IPS-20b (cell line): ENCODE measurements at regions not wholly inside any gene's neighbourhood (a gene's known extent, or its start where the extent isn't known, plus 50 kb on each side); places are given as distances from the start of the nearest gene placed in this dataset.

Experiments
- H3K27ac ChIP-seq: one replicate; pipeline ENCODE4 v1.5.1; 2013; ENCODE audit warnings: low read length
- H3K27me3 ChIP-seq: 2 replicates; pipeline ENCODE4 v1.6.1; 2013; ENCODE audit warnings: mild to moderate bottlenecking, low read length, inconsistent platforms; ENCODE audit not compliant: insufficient read depth
- H3K36me3 ChIP-seq: 2 replicates; pipeline ENCODE4 v1.6.1; 2013; ENCODE audit warnings: low read depth, mild to moderate bottlenecking, inconsistent platforms, low read length, moderate library complexity; ENCODE audit not compliant: insufficient read depth
- H3K4me1 ChIP-seq: 2 replicates; pipeline ENCODE4 v1.6.1; 2013; ENCODE audit warnings: mild to moderate bottlenecking, control low read depth, inconsistent platforms, low read length, moderate library complexity; ENCODE audit not compliant: insufficient read depth
- H3K4me3 ChIP-seq: 2 replicates; pipeline ENCODE4 v1.5.1; 2013; ENCODE audit warnings: mild to moderate bottlenecking, low read length, inconsistent platforms
- H3K9ac ChIP-seq: 2 replicates; pipeline ENCODE4 v1.6.1; 2013; ENCODE audit warnings: low read depth, mild to moderate bottlenecking, inconsistent platforms, low read length, moderate library complexity
- H3K9me3 ChIP-seq: 2 replicates; pipeline ENCODE4 v1.6.1; 2013; ENCODE audit warnings: mild to moderate bottlenecking, low read depth, low read length, inconsistent platforms; ENCODE audit not compliant: insufficient read depth

DNA sequence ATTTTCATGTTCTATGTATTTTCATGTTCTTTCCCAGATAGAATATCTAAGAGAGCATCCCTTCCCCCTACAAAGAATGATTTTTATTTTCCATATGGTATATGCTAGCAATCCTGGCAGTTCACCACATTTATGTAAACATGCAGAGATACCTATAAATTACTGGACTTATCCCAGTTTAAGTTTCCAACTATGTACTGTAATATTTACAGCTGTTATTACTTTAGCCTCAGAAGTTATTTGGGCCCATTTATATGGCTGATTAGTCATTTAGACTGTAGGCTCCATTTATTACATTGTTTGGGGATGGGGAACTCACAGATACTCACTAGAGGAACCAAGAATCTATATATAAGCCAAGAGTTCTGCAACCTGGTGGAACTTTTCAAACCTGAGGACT is 84.8 kb upstream of the WARS2 start:
- no peak overlapping the region for H3K9ac ChIP-seq
- no peaks in the 10 kb centered on the region for H3K36me3 ChIP-seq
- H3K27ac ChIP-seq = no peak overlapping the region
- H3K9me3 ChIP-seq = no peaks in the 10 kb centered on the region
- H3K4me3 ChIP-seq = no peak overlapping the region
- peaks cover 6% of the 10 kb centered on the region; the same call in 1 of the 2 replicates for H3K4me1 ChIP-seq
- H3K27me3 ChIP-seq = no peaks in the 10 kb centered on the region

DNA sequence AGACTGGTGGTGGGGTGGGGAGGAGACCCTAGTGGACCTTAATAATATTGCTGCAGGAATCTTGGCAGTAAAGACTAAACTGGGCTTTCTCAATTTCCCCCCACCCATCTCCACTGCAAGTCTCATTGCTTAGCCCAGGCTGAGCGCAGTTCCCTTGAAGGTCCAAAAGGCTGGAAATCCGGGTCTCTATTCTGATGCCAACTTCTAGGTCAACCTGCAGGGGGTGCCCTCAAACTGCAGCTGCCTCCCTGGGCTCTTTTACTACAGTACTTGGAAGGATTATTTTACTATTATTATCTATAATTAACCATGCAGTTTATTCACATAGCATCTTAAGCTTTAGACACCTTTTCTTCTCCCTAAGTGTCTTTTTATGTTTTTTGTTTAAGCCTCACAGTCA is 85.4 kb upstream of the WARS2 start:
- Histone ChIP-seq H3K27me3 (no peaks in the 10 kb centered on the region), H3K9me3 (no peaks in the 10 kb centered on the region)

GRCh38 chr1:119226321-119226720 is 85.9 kb upstream of the WARS2 start:
- Histone ChIP-seq H3K4me3 (no peak overlapping the region), H3K36me3 (no peaks in the 10 kb centered on the region), H3K27me3 (no peaks in the 10 kb centered on the region), H3K9ac (no peak overlapping the region), H3K4me1 (peaks cover 6% of the 10 kb centered on the region; the same call in 1 of the 2 replicates), H3K9me3 (no peaks in the 10 kb centered on the region), H3K27ac (no peak overlapping the region)

More for the DNA sequence above, 85.4 kb upstream of the WARS2 start:
- Histone ChIP-seq H3K9ac (no peak overlapping the region), H3K27ac (no peak overlapping the region), H3K36me3 (no peaks in the 10 kb centered on the region), H3K4me3 (no peak overlapping the region), H3K4me1 (peaks cover 6% of the 10 kb centered on the region; the same call in 1 of the 2 replicates)

- no peaks in the 10 kb centered on the region for H3K36me3 ChIP-seq
- H3K9ac ChIP-seq = no peak overlapping the region
- H3K27me3 ChIP-seq = no peaks in the 10 kb centered on the region
- H3K27ac ChIP-seq = no peak overlapping the region
- H3K4me1 ChIP-seq = peaks cover 6% of the 10 kb centered on the region; the same call in 1 of the 2 replicates
- H3K4me3 ChIP-seq = no peak overlapping the region
- no peaks in the 10 kb centered on the region for H3K9me3 ChIP-seq
Observed at GRCh38 chr1:119226913-119227312, 86.5 kb upstream of the WARS2 start.

DNA sequence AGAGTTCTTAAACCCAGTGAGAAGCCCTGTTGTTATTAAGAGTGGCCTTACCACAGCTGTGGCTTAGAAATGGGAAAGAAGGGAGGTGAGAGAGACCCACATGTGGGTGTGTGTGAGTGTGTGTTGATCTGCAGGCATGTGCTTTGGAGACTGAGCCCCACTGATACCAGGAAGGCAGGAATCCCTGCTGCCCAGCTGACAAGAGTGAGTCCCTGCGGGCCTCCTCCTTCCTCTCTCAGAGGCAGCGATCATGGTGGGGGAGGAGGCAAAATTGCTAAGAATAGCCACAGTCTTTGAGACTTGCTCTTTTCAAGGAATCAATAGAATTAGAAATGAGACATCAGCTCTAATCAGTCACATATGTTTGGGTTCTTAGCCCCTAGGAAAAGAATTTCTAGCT is 87.0 kb upstream of the WARS2 start:
- H3K9me3 ChIP-seq = no peaks in the 10 kb centered on the region
- no peak overlapping the region for H3K4me3 ChIP-seq
- no peaks in the 10 kb centered on the region for H3K27me3 ChIP-seq
- H3K9ac ChIP-seq = no peak overlapping the region
- H3K36me3 ChIP-seq = no peaks in the 10 kb centered on the region
- H3K4me1 ChIP-seq = peaks cover 6% of the 10 kb centered on the region; the same call in 1 of the 2 replicates
- no peak overlapping the region for H3K27ac ChIP-seq

GRCh38 chr1:119228335-119229080 is 88.1 kb upstream of the WARS2 start:
- Histone ChIP-seq H3K9ac (no peak overlapping the region), H3K4me3 (no peak overlapping the region), H3K36me3 (no peaks in the 10 kb centered on the region), H3K9me3 (no peaks in the 10 kb centered on the region), H3K4me1 (peaks cover 6% of the 10 kb centered on the region; the same call in 1 of the 2 replicates), H3K27me3 (no peaks in the 10 kb centered on the region), H3K27ac (no peak overlapping the region)

GRCh38 chr1:119235120-119235519 is 94.7 kb upstream of the WARS2 start:
- H3K36me3 ChIP-seq = no peaks in the 10 kb centered on the region
- no peak overlapping the region for H3K27ac ChIP-seq
- no peaks in the 10 kb centered on the region for H3K27me3 ChIP-seq
- no peak overlapping the region for H3K4me3 ChIP-seq
- no peaks in the 10 kb centered on the region for H3K9me3 ChIP-seq
- no peak overlapping the region for H3K9ac ChIP-seq
- no peaks in the 10 kb centered on the region for H3K4me1 ChIP-seq

DNA sequence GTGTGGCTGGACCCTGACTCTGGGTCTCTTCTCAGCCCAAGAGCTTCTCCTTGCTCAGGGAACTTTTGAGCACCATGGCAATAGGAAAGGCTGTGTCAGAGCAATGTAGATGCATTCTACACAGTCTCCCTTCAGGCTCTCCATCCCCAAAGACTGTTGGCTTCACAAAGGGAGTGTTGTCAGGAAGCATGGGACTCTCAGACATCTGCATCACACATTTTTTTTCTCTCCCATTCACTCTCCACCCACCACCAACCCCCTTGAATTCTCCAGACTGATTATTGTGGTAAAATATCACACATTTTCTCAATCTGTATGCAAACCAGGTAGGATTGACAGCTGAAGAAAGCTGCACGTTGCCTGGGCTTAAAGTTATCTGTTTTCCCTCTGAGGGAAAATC is 105.4 kb upstream of the WARS2 start:
- Histone ChIP-seq H3K27me3 (no peaks in the 10 kb centered on the region), H3K9me3 (no peaks in the 10 kb centered on the region; the same call in 1 of the 2 replicates), H3K27ac (no peak overlapping the region), H3K9ac (no peak overlapping the region), H3K36me3 (no peaks in the 10 kb centered on the region), H3K4me1 (no peaks in the 10 kb centered on the region), H3K4me3 (no peak overlapping the region)

GRCh38 chr1:119249283-119249682 is 108.8 kb upstream of the WARS2 start:
- H3K9me3 ChIP-seq = no peaks in the 10 kb centered on the region; the same call in 1 of the 2 replicates
- H3K4me1 ChIP-seq = no peaks in the 10 kb centered on the region
- H3K36me3 ChIP-seq = no peaks in the 10 kb centered on the region
- H3K27ac ChIP-seq = no peak overlapping the region
- no peaks in the 10 kb centered on the region for H3K27me3 ChIP-seq
- H3K9ac ChIP-seq = no peak overlapping the region
- H3K4me3 ChIP-seq = no peak overlapping the region

- no peak overlapping the region for H3K9ac ChIP-seq
- no peaks in the 10 kb centered on the region; the same call in 1 of the 2 replicates for H3K9me3 ChIP-seq
- no peaks in the 10 kb centered on the region for H3K27me3 ChIP-seq
- H3K4me1 ChIP-seq = no peaks in the 10 kb centered on the region
- H3K36me3 ChIP-seq = no peaks in the 10 kb centered on the region
- no peak overlapping the region for H3K4me3 ChIP-seq
- H3K27ac ChIP-seq = no peak overlapping the region
Observed at GRCh38 chr1:119250299-119250698, 109.8 kb upstream of the WARS2 start.

DNA sequence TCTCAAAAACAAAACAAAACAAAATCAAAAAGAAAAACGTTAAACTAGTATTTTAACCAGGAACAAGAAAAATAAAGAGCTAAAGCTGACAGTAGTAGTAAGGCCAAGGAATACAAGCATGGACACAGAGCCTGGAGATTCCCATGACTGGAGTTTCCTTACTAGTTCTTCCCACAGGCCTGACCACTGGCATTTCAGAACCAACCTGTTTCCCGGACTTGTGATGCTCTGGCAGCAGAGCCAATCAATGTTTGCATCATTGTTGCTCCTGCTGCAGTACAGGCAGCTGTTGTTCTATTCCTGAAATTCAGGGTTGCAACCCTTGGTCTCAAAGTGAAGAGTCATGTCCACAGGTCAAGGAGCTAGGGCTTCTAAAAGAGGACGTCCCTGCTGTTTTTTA is 111.3 kb upstream of the WARS2 start:
- H3K36me3 ChIP-seq = no peaks in the 10 kb centered on the region
- H3K27me3 ChIP-seq = no peaks in the 10 kb centered on the region
- H3K27ac ChIP-seq = no peak overlapping the region
- H3K4me3 ChIP-seq = no peak overlapping the region
- H3K9me3 ChIP-seq = no peaks in the 10 kb centered on the region; the same call in 1 of the 2 replicates
- no peak overlapping the region for H3K9ac ChIP-seq
- H3K4me1 ChIP-seq = no peaks in the 10 kb centered on the region

GRCh38 chr1:119253366-119253765 is 112.9 kb upstream of the WARS2 start:
- H3K4me1 ChIP-seq = no peaks in the 10 kb centered on the region
- no peak overlapping the region for H3K9ac ChIP-seq
- H3K27me3 ChIP-seq = no peaks in the 10 kb centered on the region
- no peaks in the 10 kb centered on the region; the same call in 1 of the 2 replicates for H3K9me3 ChIP-seq
- H3K27ac ChIP-seq = no peak overlapping the region
- H3K4me3 ChIP-seq = no peak overlapping the region
- H3K36me3 ChIP-seq = no peaks in the 10 kb centered on the region
